Stimulated activated naive CD8-positive, alpha-beta T cell treated with anti-CD3 and anti-CD28 coated beads, Interleukin-15, Interleukin-2, amounts not matched to agents 100 ng/mL and 50 ng/mL, for 24 hours (primary cell): ENCODE measurements at regions not wholly inside any gene's neighbourhood (a gene's known extent, or its start where the extent isn't known, plus 50 kb on each side); places are given as distances from the start of the nearest gene placed in this dataset.

Source experiments
- H3K27ac Mint-ChIP-seq: one replicate; pipeline ENCODE4 v1.8.0; 2021; ENCODE audit warnings: mild to moderate bottlenecking, mixed read lengths
- H3K27me3 Mint-ChIP-seq: one replicate; pipeline ENCODE4 v1.8.0; 2021; ENCODE audit warnings: mixed read lengths
- H3K36me3 Mint-ChIP-seq: one replicate; pipeline ENCODE4 v1.8.0; 2021; ENCODE audit warnings: low read depth, mixed read lengths
- H3K4me1 Mint-ChIP-seq: one replicate; pipeline ENCODE4 v1.8.0; 2021; ENCODE audit warnings: low read depth, mixed read lengths
- H3K4me3 Mint-ChIP-seq: one replicate; pipeline ENCODE4 v1.8.0; 2021; ENCODE audit warnings: mild to moderate bottlenecking, mixed read lengths
- H3K9me3 Mint-ChIP-seq: one replicate; pipeline ENCODE4 v1.8.0; 2021; ENCODE audit warnings: mixed read lengths

- Mint-ChIP-seq H3K4me3 (no peak overlapping the region), H3K27ac (no peak overlapping the region), H3K4me1 (no peaks in the 10 kb centered on the region), H3K27me3 (no peaks in the 10 kb centered on the region), H3K36me3 (no peaks in the 10 kb centered on the region), H3K9me3 (no peaks in the 10 kb centered on the region)
These were observed 255.9 kb upstream of the SMIM21 start for GRCh38 chr18:75683426-75683825.

DNA sequence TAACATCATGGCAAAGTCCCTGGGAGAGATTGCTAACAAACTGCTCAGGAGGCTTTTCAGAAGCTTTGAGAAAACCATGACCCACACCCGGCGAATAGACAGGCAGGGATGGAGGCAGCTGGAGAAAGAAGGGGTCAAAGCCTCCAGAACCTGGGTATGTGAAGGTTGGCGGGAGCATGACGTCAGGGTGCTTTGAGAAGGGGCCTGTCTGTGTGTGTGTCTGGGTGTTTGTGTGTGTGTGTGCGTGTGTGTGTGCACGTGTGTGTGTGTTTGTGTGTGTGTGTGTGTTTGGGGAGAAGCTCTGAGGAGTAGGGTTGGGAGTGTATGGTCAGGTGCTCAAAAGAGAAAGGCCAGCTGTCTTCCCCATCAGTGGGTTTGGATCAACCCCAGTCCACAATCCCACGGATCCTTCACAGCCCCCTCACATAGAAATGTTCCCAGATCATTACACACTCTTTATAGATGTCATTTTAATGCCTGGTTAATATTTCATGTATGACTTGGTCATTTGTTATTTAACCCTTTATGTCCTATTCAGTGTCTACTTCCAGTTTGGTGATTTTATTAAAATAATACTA, 254.1 kb upstream of the SMIM21 start:
- H3K27ac Mint-ChIP-seq = no peak overlapping the region
- no peaks in the 10 kb centered on the region for H3K9me3 Mint-ChIP-seq
- no peaks in the 10 kb centered on the region for H3K4me1 Mint-ChIP-seq
- no peaks in the 10 kb centered on the region for H3K27me3 Mint-ChIP-seq
- H3K4me3 Mint-ChIP-seq = no peak overlapping the region
- no peaks in the 10 kb centered on the region for H3K36me3 Mint-ChIP-seq

GRCh38 chr18:75679331-75679730, 251.8 kb upstream of the SMIM21 start:
- no peak overlapping the region for H3K27ac Mint-ChIP-seq
- peaks cover 9% of the 10 kb centered on the region for H3K27me3 Mint-ChIP-seq
- no peak overlapping the region for H3K4me3 Mint-ChIP-seq
- no peaks in the 10 kb centered on the region for H3K36me3 Mint-ChIP-seq
- no peaks in the 10 kb centered on the region for H3K4me1 Mint-ChIP-seq
- no peaks in the 10 kb centered on the region for H3K9me3 Mint-ChIP-seq

- Mint-ChIP-seq H3K4me1 (no peaks in the 10 kb centered on the region), H3K36me3 (no peaks in the 10 kb centered on the region), H3K27ac (no peak overlapping the region), H3K9me3 (no peaks in the 10 kb centered on the region), H3K4me3 (no peak overlapping the region), H3K27me3 (peaks cover 13% of the 10 kb centered on the region)
These were observed 251.1 kb upstream of the SMIM21 start for GRCh38 chr18:75678627-75679026.

DNA sequence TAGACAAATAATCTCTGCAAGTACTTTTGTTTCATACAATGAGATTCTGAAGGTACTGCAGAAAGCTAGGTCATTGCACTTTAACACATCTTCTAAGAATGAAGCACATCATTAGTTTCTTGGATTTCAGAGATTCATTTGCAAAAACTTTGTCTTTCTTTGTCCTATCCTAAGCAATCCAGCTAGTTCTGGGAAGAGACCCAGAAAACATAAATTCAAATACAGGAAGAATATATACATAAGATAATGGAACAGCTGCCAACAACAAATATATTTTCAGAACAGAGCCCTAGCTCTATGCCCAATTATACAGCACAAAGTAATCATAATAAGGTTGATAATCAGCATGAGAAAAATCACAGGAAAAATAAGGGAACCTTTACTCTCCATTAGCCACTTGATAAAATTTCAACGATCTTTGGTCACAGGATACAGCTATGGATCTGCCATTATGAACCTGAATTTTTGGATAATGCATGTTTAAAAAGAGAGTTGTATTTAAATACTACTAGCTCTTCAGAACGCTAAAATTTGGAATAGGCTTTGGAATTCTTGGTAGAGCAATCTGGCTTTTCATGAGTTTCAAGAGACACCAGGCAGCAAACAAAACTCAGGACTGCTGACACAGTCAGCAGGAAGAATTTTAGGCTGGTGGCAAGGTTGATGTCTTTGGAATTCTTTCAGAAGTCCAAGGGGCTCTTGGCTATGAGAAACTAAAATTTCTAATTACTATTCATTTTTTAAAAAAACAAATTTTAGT, 250.4 kb upstream of the SMIM21 start:
- no peaks in the 10 kb centered on the region for H3K36me3 Mint-ChIP-seq
- peaks cover 17% of the 10 kb centered on the region for H3K27me3 Mint-ChIP-seq
- no peaks in the 10 kb centered on the region for H3K9me3 Mint-ChIP-seq
- no peak overlapping the region for H3K27ac Mint-ChIP-seq
- no peaks in the 10 kb centered on the region for H3K4me1 Mint-ChIP-seq
- H3K4me3 Mint-ChIP-seq = no peak overlapping the region

- no peaks in the 10 kb centered on the region for H3K4me1 Mint-ChIP-seq
- H3K4me3 Mint-ChIP-seq = no peak overlapping the region
- peaks cover 13% of the 10 kb centered on the region for H3K27me3 Mint-ChIP-seq
- no peak overlapping the region for H3K27ac Mint-ChIP-seq
- H3K9me3 Mint-ChIP-seq = peaks cover 22% of the 10 kb centered on the region
- no peaks in the 10 kb centered on the region for H3K36me3 Mint-ChIP-seq
These were observed 233.4 kb upstream of the SMIM21 start for GRCh38 chr18:75660932-75661331.

- Mint-ChIP-seq H3K27me3 (peaks cover 13% of the 10 kb centered on the region), H3K36me3 (no peaks in the 10 kb centered on the region), H3K4me3 (no peak overlapping the region), H3K4me1 (no peaks in the 10 kb centered on the region), H3K27ac (no peak overlapping the region), H3K9me3 (peaks cover 22% of the 10 kb centered on the region)
These were observed 232.1 kb upstream of the SMIM21 start for GRCh38 chr18:75659535-75660023.

GRCh38 chr18:75658330-75658729, 230.8 kb upstream of the SMIM21 start:
- Mint-ChIP-seq H3K27ac (no peak overlapping the region), H3K27me3 (peaks cover 13% of the 10 kb centered on the region), H3K4me1 (no peaks in the 10 kb centered on the region), H3K36me3 (no peaks in the 10 kb centered on the region), H3K9me3 (peaks cover 22% of the 10 kb centered on the region), H3K4me3 (no peak overlapping the region)

- Mint-ChIP-seq H3K4me1 (no peaks in the 10 kb centered on the region), H3K9me3 (peaks cover 12% of the 10 kb centered on the region), H3K4me3 (no peak overlapping the region), H3K36me3 (no peaks in the 10 kb centered on the region), H3K27me3 (peaks cover 13% of the 10 kb centered on the region), H3K27ac (no peak overlapping the region)
These were observed 229.2 kb upstream of the SMIM21 start for GRCh38 chr18:75656563-75657247.

GRCh38 chr18:75656035-75656434, 228.5 kb upstream of the SMIM21 start:
- Mint-ChIP-seq H3K36me3 (no peaks in the 10 kb centered on the region), H3K4me1 (no peaks in the 10 kb centered on the region), H3K9me3 (peaks cover 9% of the 10 kb centered on the region), H3K27ac (no peak overlapping the region), H3K4me3 (no peak overlapping the region), H3K27me3 (peaks cover 13% of the 10 kb centered on the region)

DNA sequence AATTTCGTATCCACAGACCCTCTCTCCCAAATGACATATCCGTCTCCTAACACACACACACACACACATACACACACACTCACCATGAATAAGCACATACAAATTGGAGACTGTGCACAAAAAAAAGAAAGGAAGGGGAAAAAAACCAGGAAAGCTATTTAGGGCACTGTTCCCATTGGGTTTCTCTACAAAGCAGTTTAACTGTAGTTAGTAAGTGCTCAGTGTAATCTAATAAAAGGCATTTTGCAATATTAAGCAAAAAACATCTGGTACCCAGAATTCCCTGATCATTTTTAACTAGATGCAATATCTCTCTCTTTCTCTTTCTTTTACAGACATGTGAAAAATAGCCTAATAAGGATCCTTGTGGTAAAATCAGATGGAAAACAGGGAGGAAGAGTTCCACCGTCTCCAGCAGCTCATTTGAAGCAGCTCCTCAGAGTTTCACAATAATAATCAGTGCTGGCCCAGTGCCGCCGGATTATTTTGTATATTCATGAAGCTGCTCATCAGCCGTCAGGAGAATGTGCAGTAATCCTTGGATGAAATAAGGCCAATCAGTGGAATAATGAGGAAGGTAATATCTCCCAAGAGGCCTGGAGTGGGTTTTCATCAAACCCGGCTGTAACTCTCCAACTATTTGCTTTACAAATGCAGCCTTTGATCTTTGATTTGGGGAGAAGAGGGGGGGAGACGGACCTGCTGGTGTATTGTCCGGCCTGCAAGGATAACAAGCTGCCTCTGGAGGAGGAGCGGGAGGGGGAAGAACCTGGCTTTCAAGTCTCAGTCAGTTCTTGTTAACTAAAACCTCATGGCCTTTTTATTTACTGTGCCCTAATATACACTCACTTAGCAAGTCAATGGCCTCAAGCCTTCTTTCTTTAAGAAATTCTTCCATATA, 227.6 kb upstream of the SMIM21 start:
- Mint-ChIP-seq H3K4me1 (no peaks in the 10 kb centered on the region), H3K36me3 (no peaks in the 10 kb centered on the region), H3K27ac (no peak overlapping the region), H3K9me3 (peaks cover 3% of the 10 kb centered on the region), H3K27me3 (peaks cover 13% of the 10 kb centered on the region), H3K4me3 (no peak overlapping the region)

DNA sequence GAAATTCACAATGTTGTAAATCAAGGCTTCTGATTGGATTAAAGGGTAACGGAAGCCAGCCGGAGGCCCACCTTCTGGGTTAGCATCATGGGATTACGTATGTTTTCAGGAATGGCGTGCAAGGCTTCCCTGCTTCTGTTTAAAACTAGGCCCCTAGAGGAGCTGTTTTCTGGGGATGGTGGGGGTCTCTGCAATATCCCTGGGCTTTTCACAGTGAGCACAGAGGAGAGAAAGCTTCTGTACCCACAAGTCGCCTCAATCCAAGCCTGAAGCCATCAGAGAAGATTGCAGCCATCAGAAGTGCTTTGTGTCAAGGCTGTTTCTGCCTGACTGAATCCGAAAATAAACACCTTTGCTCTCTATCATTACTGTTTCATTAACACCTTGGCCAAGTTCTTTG, 226.9 kb upstream of the SMIM21 start:
- H3K27ac Mint-ChIP-seq = no peak overlapping the region
- H3K4me3 Mint-ChIP-seq = no peak overlapping the region
- peaks cover 13% of the 10 kb centered on the region for H3K27me3 Mint-ChIP-seq
- peaks cover 3% of the 10 kb centered on the region for H3K9me3 Mint-ChIP-seq
- H3K36me3 Mint-ChIP-seq = no peaks in the 10 kb centered on the region
- no peaks in the 10 kb centered on the region for H3K4me1 Mint-ChIP-seq

DNA sequence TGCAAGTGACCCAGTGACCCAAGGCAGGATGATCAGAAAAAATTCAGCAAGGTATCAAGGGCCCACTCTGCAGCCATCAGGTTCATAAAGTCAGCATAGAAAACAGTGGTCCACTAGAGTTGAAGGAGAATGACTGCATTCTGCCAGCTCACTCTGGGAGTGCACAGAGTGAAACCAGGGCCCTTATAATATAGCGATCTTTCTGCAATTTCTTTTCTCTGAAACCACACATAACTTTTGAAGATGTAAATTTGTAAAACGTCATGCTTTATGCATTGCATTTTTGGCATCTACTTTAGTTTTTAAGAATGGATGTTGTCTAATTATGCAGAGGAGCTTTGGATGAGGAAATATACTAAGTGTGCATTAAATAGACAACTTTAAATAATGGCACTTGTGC, 225.0 kb upstream of the SMIM21 start:
- Mint-ChIP-seq H3K4me3 (no peak overlapping the region), H3K27ac (no peak overlapping the region), H3K9me3 (peaks cover 3% of the 10 kb centered on the region), H3K27me3 (peaks cover 9% of the 10 kb centered on the region), H3K36me3 (no peaks in the 10 kb centered on the region), H3K4me1 (no peaks in the 10 kb centered on the region)

GRCh38 chr18:75644871-75645270, 217.4 kb upstream of the SMIM21 start:
- Mint-ChIP-seq H3K4me1 (no peaks in the 10 kb centered on the region), H3K36me3 (no peaks in the 10 kb centered on the region), H3K27ac (no peak overlapping the region), H3K9me3 (peaks cover 13% of the 10 kb centered on the region), H3K27me3 (peaks cover 8% of the 10 kb centered on the region), H3K4me3 (no peak overlapping the region)
